8988T (cell line): ENCODE measurements at regions not wholly inside any gene's neighbourhood (a gene's known extent, or its start where the extent isn't known, plus 50 kb on each side); places are given as distances from the start of the nearest gene placed in this dataset.
A peak's percentile ranks its signal among the peaks of the same experiment; 100 is the strongest.
"Not testable (repeated sequence)": the region's sequence is repeated elsewhere in the genome, so short reads cannot be mapped to it uniquely, and the experiment has no call there.

Experiments
- DNase-seq: peaks from one replicate; pipeline ENCODE4 v3.0.0; 2011

DNA sequence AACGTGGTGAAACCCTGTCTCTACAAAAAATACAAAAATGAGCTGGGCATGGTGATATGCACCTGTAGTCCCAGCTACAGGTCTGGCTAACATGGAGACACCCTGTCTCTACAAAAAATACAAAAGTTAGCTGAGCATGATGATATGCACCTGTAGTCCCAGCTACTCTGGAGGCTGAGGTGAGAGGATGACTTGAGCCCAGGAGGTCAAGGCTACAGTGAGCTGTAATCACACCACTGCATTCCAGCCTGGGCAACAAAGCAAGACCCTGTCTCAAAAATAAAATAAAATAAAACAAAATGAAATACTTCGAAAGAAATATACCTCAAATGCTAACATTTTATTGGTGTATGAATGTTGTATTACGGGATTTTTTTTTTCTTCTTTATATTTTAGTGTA lies 107.6 kb upstream of the EGLN3 start:
- DNase-seq: no peak

DNA sequence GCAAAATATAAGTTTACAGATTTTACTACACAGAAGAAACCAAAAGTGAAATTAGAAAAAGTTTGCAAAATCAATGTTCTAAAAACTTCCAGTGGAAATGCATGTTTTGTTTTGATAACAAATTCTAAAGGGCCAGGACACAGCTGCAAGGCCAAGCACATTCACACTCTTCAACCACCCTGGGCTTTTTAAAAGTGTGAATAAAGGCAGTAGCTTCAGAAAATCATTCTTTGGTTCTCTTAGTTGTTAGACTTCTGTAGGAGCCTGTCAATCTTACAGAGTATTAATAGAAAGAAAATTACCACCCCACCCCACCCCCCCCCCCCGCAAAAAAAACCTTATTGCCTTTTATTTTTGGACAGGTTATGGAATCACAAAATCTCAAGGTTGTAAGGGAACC lies 105.2 kb upstream of the EGLN3 start:
- no peak for DNase-seq

DNA sequence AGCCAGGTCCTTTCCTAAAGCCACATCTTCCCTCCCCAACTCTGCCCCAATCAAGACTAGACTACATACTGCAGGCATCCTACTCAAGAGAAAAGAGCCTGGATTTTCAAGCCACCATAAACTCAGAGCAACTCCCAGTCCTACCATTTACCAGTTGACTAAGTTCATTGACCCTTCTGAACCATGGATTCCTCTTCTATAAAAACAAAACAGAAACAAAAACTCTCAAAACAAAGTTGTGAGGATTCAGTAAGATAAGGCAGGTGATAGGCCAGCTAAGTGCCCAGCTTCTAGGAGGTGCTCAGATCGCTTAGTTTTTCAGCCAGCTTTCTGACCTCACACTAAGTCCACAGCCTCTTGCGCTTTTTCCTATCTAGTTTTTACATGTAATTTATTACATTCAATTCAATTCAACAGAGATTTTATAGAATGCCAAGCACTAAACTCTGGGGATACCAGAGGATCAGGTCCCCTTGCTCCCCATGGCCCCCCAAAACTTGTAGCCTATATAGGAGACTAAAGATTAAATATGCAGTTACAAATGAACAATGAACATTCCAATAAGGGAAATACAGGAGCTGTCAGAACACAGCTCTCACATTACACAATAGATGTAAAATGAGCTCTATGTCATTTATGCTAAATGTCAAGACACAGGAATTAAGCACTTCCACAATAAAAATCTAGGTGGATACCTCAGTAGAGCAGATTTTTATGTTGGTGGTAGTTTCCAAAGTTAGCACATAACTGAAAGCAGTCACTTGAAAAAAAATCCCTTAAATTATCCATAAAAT lies 104.5 kb upstream of the EGLN3 start:
- no peak for DNase-seq

DNA sequence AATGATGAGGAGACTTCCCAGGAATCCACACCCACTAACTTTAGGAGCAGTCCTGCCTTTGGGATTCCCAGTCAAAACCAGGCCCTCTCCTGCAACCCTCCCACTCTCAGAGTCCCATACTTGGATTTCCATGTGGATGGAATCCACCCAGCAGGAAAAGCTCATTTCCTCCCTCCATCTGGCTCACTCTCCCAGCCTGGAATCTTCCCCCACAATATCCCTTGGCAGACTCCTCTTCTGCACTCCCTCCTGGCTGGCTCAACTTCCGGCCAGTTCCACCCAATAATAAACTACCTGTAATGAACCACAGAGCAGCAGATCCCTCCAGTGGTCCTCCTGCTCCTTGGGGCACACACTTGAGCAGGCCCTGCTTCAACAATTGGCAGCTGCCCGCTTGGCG lies 102.8 kb upstream of the EGLN3 start:
- DNase-seq: no peak

DNA sequence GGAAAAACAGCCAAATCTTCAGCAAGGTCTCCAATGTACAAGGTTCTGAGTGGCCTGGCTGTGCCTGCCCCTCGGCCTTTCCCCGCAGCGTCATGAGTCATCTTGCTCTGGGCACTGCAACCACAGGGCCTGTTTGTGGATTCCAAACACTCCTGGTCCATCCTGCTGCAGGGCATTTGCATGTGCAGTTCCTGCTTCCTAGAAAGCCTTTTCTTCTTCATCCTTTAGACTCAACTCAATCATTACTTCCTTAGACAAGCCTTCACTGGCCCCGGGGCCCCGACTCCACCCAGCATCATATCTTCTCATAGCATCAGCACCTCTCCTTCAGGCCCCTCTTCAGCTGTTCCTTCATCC lies 101.8 kb upstream of the EGLN3 start:
- no peak for DNase-seq

DNA sequence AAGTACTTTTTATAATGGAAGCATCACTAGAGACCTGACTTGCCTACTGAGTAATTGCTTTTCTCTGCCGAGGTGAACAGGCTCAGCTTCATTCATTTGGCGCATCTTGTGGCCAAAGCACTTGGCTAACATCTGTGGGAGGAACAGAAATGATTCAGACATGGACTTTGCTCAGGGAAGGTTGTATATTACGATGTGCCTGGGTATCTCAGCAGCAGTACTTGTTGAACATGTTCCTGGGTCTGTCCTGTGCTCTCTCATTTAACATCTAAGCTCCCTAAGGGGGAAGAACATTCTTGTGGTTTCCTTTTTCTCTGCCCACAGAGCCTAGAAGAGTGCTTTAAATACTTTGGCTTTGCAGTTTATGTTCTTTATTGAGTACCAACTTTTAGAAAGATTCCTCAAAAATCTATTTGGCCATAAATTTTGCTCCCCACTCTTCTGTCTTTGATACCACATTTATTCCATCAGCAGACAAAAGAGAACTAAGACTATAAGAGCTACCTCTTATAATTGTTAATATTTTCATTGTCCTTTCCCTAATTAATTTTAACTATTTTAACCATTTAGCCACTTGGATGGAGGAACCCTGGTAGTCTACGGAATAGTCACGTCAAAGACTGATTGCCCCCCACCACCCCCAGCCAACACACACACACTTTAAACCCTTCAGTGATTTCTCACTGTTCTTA lies 101.2 kb upstream of the EGLN3 start:
- DNase-seq: no peak

DNA sequence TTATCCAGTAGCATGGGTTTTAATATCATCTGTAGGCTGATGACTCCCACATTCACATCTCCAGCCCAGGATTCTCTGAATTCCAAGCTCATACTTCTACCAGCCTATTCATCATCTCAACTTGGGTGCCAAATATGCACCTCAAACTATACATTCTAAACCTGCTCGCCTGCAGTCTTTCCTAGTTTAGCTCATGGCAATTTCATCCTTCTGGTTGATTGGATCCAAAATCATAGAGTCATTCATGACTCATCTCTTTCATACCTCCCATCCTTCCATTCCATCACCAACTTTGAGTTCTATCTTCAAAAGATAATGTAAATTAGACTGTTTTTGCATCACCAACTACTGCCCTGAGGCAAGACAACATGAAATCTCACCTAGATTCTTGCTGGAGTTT lies 99.7 kb upstream of the EGLN3 start:
- DNase-seq: no peak

DNA sequence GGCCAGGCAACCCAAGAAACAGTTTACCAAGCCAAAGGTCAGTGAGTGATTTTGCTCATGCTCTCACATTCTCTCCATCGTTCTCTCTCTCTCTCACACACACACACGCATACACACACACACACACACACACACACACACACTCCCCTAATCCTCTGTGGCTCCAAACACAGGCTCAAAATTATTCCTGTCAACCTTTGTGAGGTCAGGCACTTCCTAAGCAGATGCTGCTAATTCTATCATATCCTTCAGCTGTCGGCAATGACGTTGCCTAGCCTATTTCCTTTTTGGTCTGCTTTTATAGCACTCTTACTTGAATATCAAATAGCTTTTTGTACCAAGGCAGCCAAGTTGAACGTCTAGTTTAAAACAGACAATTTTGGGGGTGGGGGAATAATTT lies 98.9 kb upstream of the EGLN3 start:
- DNase-seq: no peak

DNA sequence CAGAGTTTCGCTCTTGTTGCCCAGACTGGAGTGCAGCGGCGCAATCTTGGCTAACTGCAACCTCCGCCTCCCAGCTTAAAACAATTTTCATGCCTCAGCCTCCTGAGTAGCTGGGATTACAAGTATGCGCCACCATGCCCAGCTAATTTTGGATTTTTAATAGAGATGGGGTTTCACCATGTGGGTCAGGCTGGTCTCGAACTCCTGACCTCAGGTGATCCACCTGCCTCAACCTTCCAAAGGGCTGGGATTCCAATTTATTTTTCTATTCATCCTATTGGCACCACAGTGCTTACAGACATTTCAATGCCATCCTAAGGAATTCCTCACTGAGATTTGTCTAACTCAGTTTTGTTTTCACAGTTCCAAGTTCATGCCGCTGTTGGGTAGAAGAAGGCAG lies 98.3 kb upstream of the EGLN3 start:
- not testable (repeated sequence) for DNase-seq

DNA sequence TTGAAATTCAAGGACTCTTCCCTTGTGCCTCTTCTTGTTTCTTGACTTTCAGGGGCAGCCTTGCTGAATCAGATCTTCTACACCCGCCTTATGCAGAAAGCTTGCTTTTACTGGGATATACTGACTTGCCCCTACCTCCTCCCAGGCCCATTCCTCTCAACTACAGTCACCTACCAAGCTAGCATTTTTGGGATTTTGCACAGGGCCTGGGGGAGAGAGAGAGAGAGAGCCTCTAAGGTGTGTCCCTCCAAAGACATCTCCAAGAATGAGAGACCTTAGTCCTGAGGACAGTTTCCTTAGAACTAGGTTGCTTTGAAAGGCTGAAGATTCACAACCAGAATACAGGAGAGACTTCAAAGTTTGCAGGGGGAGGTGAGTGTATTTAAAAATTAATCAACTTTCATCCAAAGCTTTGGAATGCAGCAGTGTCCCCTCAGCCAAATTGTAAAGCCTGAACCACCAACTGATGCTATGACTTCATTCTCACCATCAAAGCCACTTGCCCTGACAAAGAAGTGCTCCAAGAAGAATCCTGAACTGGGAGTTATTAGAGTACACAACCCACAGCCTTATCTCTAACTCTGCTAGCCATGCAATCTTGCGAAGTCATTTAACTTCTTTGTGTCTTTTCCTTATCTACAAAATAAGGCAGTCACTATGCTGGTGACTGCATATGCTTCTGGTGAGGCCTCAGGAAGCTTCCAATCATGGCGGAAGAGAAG lies 96.1 kb upstream of the EGLN3 start:
- no peak for DNase-seq

DNA sequence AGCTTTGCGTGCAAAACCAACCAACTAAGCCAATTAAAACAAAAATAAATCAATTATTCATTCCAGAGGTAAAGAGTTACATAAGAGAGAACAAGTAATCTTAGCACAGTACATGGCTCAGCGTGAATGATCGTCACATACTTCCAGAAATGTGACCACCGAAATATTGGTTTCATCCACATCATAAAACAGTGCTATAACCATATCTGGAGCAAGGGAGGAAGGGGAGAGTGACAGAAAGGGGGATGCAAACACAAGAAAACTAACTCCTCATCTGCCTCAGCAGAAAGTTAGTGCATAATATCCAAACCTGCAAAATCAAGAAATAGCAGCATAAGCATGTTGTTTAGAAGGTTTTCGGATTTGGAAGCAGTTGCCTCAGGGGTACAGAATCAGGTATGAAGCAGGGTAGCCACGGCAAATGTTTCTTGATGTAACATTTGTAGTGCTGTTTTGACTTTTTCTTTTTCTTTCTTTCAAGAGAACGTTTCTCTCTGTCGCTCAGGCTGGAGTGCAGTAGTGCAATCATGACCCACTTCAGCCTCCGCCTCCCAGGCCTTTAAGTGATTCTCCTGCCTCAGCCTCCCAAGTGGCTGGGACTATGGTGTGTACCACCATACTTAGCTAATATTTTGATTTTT lies 93.9 kb upstream of the EGLN3 start:
- no peak for DNase-seq

DNA sequence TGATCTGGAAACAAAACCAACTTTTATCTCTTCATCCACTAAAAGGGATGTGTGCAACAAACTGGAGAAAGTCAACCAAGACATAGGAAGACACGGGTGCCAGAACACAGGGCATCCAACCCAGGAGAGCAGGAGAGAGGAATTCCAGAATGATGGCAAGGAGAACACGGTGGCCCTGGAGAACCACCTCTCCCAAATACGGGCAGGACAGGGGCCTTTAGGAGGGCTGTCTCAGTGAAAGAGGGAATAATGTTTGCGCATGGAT lies 93.4 kb upstream of the EGLN3 start:
- DNase-seq: no peak

DNA sequence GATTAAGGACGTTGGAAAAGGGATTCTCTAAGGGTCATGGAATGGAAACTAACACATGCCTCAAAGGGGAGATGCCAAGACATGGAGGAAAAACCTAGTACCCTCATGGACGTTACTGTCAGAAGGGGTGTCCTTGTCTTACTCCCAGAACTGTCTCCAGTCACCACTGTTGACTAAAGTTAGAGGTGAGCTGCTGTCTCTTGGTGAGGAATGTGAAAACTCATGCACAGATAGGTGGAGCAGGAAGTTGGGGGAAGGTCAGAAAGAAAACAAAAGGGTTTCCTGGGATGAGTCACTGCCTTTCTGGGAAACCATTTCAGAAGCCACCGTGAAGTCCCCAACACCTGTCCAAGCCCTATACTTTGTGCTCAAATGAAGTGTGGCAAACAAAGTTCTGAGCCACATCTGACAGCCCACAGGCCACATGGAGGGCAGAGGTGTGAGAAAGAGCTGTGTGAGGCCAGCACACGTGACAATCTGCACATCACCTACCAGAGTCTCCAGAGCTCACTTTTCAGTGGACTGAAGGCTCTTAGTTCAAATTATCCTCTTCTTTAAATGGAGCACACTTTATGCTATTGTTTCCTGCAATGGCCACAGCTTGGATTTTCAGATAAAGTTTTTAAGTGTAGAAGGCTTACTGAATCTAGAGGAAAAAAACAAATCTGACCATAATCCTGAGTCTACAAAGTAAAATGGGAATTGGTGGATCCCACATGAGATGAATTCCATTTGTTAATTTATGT lies 92.9 kb upstream of the EGLN3 start:
- DNase-seq: peak; percentile 34

DNA sequence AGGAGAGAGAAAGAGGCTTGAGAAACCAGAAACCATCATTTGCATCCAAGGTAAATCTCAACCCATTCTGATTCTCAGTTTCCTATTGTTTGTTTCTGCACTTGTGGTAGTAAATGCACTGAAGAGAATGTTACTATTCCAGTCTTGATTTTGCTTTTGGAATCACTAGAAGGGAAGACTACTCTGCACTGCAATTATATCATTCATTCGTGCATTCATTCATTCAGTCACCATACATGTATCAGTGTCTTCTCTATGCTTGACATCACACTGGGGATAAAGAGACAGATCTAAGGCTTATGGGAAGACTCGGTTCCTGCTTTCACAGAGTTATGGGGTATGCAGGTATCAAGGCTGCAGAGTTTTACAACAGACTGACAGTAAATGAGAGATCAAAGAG lies 90.3 kb upstream of the EGLN3 start:
- DNase-seq: no peak

DNA sequence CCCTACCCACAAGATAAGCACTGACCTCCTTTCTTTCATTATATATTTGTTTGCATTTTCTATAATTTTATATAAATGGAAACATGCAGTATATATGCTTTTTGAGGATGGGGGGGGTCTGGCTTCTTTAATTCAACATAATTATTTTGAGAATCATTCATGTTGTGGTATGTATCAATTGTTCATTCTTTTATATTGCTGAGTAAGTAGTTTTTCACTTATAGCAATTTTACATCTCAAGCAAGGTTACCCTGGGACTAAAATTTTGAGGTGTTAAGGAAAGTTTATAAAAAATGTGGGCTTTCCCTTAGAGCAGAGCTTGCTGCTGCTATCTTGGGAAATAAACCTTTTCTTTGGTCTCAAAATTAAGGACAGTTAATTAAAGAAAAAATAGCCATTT lies 89.9 kb upstream of the EGLN3 start:
- DNase-seq: no peak

DNA sequence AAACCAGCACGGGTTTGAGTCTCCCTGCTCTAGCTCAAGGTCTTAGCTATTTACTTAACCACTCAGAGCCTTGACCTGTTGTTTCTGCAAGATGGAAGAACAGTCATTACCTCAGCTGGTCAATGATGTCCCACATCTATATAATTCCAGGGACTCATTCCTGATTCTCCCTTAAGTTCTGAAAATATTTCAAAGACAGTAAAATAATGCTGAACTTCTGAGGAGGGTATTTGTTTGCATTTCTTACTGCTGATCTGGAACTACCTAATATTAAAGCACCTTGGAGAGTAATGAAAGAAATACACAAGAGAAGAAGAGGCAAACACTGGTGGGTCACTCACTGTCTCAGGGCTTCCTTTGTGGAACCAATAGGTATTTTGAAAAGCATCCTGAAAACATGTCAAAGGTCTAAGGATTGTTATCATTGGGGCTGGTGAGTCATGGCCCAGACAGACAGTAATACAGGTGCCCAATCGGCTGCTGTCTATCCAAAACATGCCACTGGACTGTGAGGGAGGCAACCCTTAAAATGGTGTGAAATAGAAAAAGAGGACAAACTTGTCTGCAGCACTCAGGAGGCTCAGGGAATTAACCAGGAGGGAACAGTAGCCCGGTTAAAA lies 88.7 kb upstream of the EGLN3 start:
- DNase-seq: no peak

DNA sequence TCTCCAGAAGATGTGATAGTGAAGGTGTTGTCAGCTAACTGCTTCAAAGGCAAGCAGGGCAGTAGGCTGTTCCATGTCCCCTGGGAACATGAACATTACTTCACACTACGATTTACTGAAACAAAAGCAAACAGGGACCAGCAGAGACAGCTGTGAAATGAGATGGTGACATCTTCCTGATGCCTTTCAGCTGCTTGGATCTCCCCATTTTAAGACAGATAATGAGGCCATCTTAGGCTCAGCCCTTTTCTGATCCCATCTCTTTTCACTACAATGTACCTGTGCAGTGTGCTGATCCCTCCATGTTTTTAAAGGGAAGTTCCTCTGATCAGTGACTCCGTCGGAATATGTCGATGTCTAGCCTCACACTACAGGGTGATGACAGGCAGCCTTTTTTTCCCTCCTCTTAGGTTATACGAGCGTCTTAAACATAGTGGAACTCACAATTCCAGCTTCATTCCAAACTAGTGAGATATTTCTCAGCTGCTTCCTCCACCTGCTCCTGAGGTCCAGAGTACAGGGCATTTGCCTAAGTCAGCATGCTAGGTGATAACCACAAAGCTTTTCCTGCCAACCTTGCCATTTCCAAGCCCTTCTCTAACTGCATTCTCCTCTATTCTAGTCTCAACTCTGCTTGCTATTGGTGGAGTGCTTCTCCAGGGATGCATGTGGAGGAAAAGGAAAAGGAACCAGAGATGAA lies 87.6 kb upstream of the EGLN3 start:
- no peak for DNase-seq

DNA sequence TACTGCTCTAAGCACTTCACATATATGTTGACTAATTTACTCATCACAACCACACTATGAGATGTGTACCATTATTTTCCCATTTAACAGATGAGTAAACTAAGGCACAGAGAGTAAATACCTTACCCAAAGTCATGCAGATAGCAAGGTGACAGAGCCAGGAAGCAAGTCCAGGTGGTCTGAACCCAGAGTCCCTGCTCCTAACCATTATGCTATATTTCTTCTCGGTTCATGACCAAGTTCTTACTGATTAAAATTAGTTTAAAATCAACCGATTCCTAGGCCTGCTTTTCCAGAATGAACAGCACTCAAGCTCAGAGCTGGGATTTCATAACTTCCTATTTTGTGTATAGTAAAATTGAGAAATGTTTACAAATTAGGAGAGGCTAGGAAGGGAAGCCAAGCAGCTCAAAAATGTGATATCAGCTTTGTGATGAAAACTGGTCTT lies 85.5 kb upstream of the EGLN3 start:
- DNase-seq: no peak

DNA sequence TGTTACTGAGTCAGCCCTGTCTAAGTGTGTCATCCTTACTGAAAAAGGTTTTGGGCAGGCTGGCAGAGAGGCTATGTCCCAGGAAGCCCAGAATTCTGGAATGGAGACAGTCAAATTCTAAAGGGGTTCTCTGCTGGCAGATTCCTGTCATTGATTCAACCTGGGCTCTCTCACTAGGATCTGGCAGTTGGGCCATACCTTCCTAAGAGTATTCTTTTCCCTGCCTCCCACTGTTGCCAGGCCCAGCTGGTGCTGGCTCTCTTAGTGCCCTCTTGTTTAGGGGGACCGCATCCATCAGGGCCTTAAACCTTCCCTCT lies 85.0 kb upstream of the EGLN3 start:
- no peak for DNase-seq

DNA sequence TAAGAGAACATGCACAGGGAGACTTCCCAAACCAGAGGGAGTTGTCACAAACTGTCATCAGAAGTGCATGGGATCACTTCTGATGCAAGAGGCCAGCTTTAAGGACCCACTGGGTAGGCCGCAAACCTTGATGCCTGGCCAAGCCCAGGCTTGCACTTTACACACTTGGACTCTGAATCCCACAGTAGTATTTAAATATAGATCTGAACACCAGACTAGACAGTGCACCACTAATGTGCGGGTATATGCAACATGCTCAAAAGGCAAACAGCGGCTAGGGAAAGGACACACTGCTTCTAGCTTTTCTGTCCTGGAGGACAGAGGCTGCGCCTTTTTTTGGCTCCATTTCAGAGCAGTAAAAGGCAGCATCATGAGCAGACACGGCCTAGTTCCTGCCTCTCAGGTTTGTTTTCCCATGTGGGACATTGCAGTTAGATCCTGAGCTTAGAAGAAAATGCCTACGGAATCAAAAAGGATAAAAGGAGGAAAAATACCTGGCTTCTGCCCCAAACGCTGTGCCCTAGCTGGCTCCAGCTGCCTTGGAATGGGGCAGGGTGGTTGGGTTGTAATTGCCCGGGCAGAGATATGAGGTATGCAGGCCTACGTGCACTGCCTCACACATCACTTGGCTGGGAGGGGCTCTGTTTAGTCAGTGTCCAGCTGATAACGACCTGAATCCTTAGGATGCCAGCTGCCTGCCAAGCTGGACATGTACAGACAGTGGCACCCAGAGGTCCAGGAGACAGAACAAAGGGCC lies 84.5 kb upstream of the EGLN3 start:
- DNase-seq: no peak

DNA sequence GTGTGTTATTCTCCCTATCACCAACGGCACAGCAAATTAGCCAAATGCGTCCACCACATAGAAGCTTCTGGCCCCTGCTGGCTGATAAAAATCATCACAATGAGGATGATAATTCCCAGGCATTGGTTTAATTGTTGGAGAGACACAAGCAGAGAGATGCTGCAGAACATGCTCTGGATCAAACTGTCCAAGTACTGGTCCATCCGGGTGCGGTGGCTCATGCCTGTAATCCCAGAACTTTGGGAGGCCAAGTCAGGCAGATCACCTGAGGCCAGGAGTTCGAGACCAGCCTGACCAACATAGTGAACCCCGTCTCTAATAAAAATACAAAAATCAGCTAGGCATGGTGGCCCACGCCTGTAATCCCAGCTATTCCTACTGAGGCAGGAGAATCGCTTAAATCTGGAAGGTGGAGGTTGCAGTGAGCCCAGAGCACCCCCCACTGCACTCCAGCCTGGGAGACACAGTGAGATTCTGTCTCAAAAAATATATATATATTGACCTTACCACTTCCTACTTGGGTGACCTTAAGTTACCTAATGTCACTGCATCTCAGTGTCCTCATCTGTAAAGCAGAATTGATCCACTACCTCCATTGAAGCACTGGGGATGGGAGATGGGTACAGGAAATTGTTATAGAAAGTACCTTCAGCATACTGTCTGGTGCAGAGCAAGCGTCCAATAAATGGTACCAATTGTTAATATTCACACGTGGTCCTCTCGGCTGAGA lies 83.7 kb upstream of the EGLN3 start:
- no peak for DNase-seq
